MM.1S (cell line): ENCODE measurements at regions not wholly inside any gene's neighbourhood (a gene's known extent, or its start where the extent isn't known, plus 50 kb on each side); places are given as distances from the start of the nearest gene placed in this dataset.

Experiments used
- EZH2 ChIP-seq: fragments of 300-600 bp; sonication (generic); optimal IDR thresholded peaks from 2 replicates; pipeline ENCODE3; 2017; ENCODE audit warnings: low read depth, mild to moderate bottlenecking, antibody characterized with exemption, low read length, mixed read lengths
- TF ChIP-seq, protein P1 (sequence below): fragments of 300-600 bp; sonication (generic); IDR thresholded peaks from 2 replicates; pipeline ENCODE4 v1.5.1; 2016; ENCODE audit warnings: antibody characterized with exemption, low read length, mixed read lengths

DNA sequence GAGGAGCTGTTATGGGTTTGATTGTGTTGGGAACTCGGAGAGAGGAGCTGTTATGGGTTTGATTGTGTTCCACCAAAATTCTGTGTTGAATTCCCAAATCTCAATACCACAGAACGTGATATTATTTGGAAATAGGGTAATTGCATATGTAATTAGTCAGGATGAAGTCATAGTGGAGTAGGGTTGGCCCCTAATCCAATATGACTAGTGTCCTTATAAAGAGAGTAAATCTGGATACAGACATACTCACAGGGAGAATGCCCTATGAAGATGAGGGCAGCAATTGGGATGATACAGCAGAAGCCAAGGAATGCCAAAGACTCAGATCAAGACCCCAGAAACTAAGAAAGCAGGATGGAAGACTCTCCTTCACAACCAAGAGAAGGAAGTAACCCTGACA is 1023.2 kb upstream of the ZEB2 start:
- TF ChIP-seq, protein P1, sequence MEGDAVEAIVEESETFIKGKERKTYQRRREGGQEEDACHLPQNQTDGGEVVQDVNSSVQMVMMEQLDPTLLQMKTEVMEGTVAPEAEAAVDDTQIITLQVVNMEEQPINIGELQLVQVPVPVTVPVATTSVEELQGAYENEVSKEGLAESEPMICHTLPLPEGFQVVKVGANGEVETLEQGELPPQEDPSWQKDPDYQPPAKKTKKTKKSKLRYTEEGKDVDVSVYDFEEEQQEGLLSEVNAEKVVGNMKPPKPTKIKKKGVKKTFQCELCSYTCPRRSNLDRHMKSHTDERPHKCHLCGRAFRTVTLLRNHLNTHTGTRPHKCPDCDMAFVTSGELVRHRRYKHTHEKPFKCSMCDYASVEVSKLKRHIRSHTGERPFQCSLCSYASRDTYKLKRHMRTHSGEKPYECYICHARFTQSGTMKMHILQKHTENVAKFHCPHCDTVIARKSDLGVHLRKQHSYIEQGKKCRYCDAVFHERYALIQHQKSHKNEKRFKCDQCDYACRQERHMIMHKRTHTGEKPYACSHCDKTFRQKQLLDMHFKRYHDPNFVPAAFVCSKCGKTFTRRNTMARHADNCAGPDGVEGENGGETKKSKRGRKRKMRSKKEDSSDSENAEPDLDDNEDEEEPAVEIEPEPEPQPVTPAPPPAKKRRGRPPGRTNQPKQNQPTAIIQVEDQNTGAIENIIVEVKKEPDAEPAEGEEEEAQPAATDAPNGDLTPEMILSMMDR: no peak
- TF ChIP-seq EZH2: no peak
